GM18873 (cell line): ENCODE measurements at regions not wholly inside any gene's neighbourhood (a gene's known extent, or its start where the extent isn't known, plus 50 kb on each side); places are given as distances from the start of the nearest gene placed in this dataset.
"Not testable (repeated sequence)": the region's sequence is repeated elsewhere in the genome, so short reads cannot be mapped to it uniquely, and the experiment has no call there.

Source experiments
- ATAC-seq: cut with Tn5 transposase; IDR thresholded peaks from one replicate; pipeline ENCODE4 v1.9.1; 2021; ENCODE audit warnings: mild to moderate bottlenecking, moderate library complexity, moderate number of reproducible peaks; ENCODE audit not compliant: unreplicated experiment, low FRiP score

DNA sequence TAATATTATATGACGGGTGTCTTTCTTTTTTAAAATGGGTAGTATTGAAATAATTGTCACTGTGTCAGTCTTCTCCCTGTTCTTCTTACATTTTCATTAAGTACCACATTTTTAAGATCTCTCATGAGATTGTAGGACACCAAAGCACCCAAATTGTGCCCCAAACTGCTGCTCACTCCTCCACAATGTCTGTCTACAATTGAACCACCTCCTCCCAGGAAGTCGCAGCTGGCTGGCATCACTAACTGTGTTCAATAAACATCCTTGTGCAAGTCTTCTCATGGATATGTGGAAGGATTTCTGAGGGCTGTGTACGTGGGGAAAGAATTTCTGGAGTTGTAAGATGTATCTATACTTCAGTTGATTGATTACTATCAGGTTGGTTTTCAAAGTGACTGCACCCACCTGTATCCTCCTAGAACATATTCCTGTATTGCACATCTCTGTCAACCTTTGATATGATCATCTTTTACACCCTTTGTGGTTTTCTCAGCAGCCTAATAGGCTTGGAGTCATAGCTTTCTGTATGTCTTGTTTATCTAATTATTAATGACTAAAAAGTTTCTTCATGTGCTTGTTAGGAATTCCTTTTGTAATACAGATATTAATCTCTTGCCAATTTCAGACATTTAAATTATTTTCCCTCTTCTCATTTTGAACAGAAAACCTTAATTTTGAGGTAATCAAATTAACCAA lies 774.9 kb downstream of the RNF144A start:
- no peak for ATAC-seq

- ATAC-seq, result no peak
Observed at GRCh38 chr2:7692657-7693161, 775.5 kb downstream of the RNF144A start.

- no peak for ATAC-seq
Observed at GRCh38 chr2:7693246-7694075, 776.2 kb downstream of the RNF144A start.

- no peak for ATAC-seq
Observed at GRCh38 chr2:7694076-7694985, 777.1 kb downstream of the RNF144A start.

GRCh38 chr2:7696556-7696955 lies 779.3 kb downstream of the RNF144A start:
- ATAC-seq, result not testable (repeated sequence)

- no peak for ATAC-seq
Observed at GRCh38 chr2:7697052-7697451, 779.8 kb downstream of the RNF144A start.

DNA sequence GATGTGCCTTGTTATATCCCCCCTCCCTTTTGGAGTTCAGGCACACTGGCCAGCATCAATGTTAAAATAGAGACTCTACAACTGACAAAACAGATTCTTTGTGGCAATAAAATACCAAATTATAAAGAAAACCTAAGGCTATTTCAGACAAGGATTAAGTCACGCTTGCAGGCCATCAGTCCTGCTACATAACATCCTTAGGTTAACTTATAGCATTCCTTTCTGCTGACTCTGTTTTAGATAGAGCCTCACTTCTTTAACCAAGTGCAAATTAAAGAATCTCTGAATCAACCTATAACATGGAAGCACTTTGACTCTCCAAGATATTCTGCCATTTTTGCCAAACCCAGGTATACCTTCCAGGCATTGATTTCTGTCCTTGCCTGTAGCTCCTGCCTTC lies 784.6 kb downstream of the RNF144A start:
- no peak for ATAC-seq

DNA sequence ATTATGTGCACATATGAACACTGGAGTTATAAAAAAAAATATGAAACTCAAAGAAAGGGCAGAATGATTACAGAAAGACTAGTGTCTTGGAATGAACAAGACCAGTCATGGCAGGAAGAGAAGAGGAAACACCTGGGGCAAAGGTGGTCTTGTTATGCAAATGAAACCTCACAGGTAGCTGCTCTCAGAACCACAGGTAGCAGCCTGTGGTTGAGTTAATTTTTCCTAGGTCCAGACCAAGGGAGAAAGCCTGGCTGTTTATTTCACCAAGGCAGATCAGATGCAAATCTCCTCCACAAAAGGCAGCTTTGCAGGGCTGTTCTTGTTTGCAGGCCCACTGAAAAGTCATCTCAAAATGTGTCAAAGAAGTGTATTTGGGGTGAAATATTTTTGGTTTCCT lies 785.8 kb downstream of the RNF144A start:
- peak; percentile 56 for ATAC-seq

DNA sequence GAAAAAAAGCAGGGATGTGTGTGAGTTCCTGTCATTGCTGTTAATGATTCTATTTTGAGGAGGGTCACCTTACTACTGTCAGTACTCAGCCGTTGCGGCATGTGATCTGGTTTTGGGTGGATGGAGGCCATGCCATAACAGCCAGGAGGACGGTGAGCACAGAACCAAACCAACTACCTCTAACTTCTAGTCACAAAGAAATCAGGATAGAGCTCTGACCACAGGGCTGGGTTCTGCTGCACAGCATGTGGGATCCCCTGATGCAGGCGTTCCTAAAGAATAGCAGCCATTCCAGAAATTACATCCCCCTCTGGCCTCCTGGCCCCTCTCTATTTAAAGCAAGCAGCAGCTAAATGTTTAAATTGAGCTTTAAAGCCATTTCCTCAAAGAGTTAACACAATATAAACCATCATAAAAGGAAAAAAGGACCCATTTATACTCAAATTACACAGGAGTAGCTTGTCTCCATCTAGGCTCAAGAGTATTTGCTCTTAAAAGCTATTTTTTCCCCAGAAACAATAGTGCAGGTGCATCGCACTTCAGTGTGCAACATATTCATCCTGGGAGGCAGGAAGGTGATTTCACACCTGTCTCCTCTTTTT lies 786.4 kb downstream of the RNF144A start:
- no peak for ATAC-seq

DNA sequence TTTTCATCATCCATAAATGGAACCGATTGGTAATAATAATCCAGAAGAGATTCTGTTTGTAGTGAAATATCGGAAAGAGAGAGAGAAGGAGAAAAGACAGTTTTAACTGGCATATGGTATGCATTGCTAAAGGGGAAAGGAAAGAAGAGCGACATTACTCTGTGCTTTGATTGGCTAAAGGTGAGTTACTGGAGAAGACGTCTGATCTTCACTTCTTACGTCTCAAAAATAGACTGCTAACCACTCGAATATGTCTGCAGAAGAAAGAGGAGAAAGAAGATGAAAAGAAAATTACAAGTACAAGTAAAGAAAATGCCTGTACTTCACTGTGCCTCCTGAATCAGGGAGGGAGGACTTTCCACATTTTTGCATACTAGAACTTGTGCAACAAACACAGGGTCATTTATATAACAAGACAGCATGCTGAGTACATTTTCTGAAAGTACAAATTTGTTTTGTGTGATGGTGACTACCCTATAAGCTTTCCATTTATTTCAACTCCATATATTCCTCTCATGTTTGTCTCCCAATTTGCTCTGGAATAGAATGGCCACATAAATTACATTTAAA lies 787.2 kb downstream of the RNF144A start:
- no peak for ATAC-seq

DNA sequence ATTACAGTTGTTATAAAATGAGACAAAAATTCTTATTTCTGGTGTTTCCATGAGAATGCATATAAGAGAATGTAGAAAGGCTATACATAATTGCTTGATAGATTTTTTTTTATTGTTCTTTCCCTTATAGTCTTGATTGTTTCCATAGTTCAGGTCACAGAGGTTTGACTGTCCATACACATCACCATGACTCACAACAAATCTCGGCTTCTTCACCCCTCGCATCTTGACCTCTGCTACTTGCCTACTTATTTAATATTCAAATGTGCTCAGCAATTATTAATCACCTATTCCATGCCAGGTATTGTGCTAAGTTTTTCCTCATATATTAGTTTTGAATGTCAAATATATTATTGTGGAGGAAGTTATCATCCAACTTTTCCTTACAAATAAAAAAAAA lies 789.6 kb downstream of the RNF144A start:
- ATAC-seq, result no peak

DNA sequence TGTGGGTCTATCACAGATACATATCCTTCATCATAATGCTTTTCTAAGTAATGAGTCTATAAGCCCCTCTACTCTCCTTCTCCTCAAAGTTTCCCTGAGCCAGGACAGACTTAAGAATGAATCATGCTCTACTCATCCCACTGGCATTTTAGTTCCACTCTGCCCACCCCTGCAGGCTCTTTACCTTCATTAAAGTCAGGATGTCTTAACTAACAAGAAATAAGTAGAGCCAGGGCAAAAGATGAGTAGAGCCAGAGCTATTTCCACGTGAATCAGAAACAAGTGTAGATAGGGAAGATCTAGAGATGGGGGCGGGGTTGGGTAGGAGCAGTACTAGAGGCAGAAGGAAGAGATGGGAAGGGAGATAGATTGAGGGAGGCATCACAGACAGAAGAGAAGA lies 790.5 kb downstream of the RNF144A start:
- ATAC-seq, result no peak

DNA sequence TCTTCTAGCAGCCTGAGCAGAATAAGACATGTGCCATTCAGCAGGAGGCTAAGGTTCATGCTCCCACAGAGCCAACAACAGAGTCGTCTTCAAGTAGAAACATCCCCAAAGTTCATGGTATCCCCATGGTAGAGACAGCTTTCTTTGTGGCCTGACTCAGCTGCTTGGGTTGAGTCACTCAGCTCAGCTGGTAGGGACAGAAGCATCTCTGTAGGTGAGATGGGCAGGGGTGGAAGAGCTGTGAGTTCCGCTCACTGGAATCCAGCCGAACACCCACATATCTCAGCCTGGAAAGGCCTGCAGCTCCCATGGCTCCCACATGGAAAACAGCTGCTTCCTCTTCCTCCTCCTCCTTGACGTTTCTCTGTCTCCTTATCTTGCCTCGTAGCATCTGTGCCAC lies 792.7 kb downstream of the RNF144A start:
- no peak for ATAC-seq

- ATAC-seq, result no peak
Observed at GRCh38 chr2:7711167-7711566, 794.0 kb downstream of the RNF144A start.

GRCh38 chr2:7719876-7720275 lies 802.7 kb downstream of the RNF144A start:
- no peak for ATAC-seq

- no peak for ATAC-seq
Observed at GRCh38 chr2:7721413-7721995, 804.3 kb downstream of the RNF144A start.

DNA sequence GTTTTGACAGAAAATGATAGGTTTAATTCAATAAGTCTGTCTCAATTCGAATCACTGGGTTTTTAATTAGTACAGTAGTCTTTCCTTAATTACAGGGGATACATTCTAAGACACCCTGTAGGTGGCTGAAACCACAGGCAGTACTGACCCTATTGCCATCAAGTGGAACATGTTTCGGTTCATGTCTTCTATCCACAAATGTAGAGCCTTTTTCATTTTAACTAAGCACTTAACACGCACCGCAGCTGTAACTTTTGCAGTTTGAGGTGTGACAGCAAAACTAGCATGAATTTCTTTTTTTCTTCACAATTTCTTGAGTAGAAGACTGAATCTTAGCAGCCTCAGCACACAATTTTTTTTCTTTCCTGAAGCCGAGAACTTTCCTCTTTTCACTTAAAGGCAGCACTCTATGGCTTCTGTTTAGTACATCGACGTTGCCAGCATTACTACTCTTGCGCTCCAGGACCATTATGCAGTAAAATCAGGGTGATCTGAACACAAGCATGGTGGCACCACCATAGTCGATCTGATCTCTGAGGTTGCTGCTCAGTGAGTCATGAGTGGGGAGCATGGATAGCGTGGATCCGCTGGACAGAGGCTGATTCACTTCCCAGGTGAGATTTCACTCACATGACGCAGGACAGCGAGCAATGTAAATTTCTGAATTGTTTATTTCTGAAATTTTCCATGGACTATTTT lies 805.1 kb downstream of the RNF144A start:
- ATAC-seq, result no peak

DNA sequence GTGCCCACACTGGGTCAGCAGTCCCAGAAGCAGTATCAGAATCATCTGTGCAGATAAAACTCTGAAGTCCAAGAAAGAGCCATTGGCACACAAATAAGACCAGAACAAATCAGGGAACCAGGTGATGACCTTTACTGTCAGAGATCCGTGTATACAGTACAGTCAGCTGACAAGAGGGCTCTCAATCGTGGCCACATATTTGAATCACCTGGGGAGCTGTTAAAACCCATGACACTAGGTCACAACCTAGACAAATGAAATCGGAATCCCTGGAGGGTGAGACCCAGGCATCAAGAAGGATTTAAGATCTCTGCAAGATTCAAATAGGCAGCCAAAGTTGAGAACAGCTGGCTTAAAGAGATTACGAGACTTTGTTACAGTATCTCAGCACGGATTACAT lies 807.1 kb downstream of the RNF144A start:
- no peak for ATAC-seq
